AG04450 (cell line): ENCODE measurements at regions not wholly inside any gene's neighbourhood (a gene's known extent, or its start where the extent isn't known, plus 50 kb on each side); places are given as distances from the start of the nearest gene placed in this dataset.

Experiments
- CTCF ChIA-PET: fragments of 300-600, 350-600 bp; formaldehyde crosslinking; extraction: SDS; loops from one replicate; lab custom pipeline; 2022; ENCODE audit warnings: antibody characterized with exemption, inconsistent platforms; lab: Charles Lee
- POLR2A ChIA-PET: fragments of 350-600 bp; formaldehyde crosslinking; extraction: SDS; loops from one replicate; lab custom pipeline; 2021; ENCODE audit warnings: antibody characterized with exemption, inconsistent platforms; lab: Yijun Ruan, JAX
- DNase-seq: peaks from one replicate; pipeline ENCODE4 v3.0.0-alpha.2; 2011; ENCODE audit warnings: low read depth, low spot score
- H3K27ac ChIP-seq: one replicate; pipeline ENCODE4 v1.5.1; 2012; ENCODE audit warnings: low read depth, low read length, control low read depth
- H3K27me3 ChIP-seq: one replicate; pipeline ENCODE4 v1.6.0; 2012; ENCODE audit warnings: low read length; ENCODE audit not compliant: control insufficient read depth, insufficient read depth
- H3K4me3 ChIP-seq: 2 replicates; pipeline ENCODE4 v1.5.1; 2011; ENCODE audit warnings: mild to moderate bottlenecking, low read depth, low read length, control low read depth
- H3K9me3 ChIP-seq: 2 replicates; pipeline ENCODE4 v1.5.1; 2012; ENCODE audit warnings: low read length; ENCODE audit not compliant: control insufficient read depth, insufficient read depth
- TF ChIP-seq, protein P1 (sequence below): IDR thresholded peaks from 2 replicates; pipeline ENCODE4 v1.5.1; 2011; ENCODE audit warnings: low read depth, low read length, control low read depth, inconsistent platforms

DNA sequence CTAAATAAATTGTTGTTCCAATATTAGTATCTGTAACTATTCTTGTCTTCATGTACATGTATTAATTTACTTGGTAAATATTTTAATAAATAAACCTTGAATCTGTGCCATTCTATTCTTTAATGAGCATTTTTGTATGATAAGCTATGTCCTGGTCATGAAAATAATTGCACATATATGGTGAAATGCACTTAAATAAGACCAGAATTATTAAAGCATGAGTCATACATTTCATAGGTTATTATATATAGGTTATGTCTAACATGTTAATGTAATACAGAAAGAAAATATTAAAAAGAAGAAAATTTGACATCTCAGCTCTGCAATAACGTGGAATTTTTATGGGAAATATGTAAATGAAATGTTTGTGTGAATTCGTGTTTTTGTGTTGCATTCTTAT lies 1168.1 kb downstream of the TAF11L14 start:
- no peak for DNase-seq
- ChIA-PET POLR2A (no interaction called here), CTCF (no interaction called here)
- peaks cover 14% of the 10 kb centered on the region for H3K9me3 ChIP-seq
- no peak overlapping the region for H3K27ac ChIP-seq
- H3K4me3 ChIP-seq = no peak overlapping the region
- TF ChIP-seq, protein P1, sequence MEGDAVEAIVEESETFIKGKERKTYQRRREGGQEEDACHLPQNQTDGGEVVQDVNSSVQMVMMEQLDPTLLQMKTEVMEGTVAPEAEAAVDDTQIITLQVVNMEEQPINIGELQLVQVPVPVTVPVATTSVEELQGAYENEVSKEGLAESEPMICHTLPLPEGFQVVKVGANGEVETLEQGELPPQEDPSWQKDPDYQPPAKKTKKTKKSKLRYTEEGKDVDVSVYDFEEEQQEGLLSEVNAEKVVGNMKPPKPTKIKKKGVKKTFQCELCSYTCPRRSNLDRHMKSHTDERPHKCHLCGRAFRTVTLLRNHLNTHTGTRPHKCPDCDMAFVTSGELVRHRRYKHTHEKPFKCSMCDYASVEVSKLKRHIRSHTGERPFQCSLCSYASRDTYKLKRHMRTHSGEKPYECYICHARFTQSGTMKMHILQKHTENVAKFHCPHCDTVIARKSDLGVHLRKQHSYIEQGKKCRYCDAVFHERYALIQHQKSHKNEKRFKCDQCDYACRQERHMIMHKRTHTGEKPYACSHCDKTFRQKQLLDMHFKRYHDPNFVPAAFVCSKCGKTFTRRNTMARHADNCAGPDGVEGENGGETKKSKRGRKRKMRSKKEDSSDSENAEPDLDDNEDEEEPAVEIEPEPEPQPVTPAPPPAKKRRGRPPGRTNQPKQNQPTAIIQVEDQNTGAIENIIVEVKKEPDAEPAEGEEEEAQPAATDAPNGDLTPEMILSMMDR = no peak
- no peaks in the 10 kb centered on the region for H3K27me3 ChIP-seq

DNA sequence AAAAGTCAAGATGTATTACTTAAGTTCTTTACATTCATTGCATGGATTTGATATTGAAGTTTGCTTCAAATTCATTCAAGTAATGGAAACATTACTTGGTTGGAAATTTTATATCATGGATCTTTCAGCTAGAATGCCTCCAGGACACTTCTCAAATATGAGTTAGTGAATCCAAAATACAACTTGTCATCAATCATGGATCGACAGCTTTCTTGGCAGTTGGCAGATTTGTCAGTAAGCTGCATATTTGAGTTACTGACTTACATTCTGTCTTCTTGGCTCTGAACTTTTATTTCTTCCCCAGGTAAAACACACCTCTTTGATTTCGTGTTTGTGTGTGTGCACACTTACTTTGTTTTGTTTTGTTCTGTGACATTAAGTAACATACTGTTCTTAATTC lies 1171.1 kb downstream of the TAF11L14 start:
- Histone ChIP-seq H3K9me3 (peaks cover 7% of the 10 kb centered on the region; the same call in 1 of the 2 replicates), H3K27me3 (no peaks in the 10 kb centered on the region), H3K27ac (no peak overlapping the region), H3K4me3 (no peak overlapping the region)
- ChIA-PET POLR2A (no interaction called here), CTCF (no interaction called here)
- no peak for DNase-seq
- TF ChIP-seq, protein P1 = no peak

DNA sequence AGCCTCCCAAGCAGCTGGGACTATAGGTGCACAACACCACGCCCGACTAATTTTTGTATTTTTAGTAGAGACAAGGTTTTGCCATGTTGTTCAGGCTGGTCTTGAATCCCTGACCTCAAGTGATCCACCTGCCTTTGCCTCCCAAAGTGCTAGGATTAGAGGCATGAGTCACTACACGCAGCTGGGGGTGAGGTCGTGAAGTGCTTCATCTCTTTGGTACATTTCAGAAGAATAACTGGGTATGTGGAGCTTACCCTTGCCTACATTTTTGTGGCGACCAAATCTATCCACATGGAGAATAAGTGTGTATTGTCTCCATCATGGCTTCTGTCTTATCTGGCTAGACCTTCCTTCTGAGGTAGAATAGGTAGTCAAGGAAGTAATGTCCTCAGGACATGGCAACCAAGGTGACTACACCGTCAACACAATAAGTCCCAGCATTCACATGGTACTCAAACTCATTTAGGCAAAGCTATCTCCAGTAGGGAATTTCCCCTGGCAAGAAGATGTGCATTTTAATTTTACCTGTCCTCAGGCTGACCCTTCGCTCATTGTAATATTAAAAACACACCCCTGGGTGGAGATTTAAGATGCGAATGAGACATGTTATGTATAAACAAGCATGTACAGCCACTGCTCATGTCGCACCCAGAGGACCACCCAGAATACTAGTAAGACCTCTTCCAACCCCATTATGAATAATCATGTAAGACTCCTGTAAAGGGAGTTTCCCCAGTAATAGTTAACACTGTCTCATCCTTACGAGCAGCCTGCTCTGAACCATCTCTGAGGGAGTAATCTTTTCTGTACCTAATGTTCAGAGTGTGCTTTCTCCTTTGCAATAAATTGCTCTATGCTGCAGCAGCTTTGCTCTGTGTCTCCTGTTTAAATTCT lies 1173.2 kb downstream of the TAF11L14 start:
- ChIA-PET CTCF (no interaction called here), POLR2A (no interaction called here)
- no peaks in the 10 kb centered on the region for H3K27me3 ChIP-seq
- no peak overlapping the region for H3K4me3 ChIP-seq
- TF ChIP-seq, protein P1 = no peak
- H3K27ac ChIP-seq = no peak overlapping the region
- DNase-seq = no peak
- H3K9me3 ChIP-seq = 0 out of 2 replicates have a peak, but pooled peaks cover 2% of the 10 kb centered on the region

DNA sequence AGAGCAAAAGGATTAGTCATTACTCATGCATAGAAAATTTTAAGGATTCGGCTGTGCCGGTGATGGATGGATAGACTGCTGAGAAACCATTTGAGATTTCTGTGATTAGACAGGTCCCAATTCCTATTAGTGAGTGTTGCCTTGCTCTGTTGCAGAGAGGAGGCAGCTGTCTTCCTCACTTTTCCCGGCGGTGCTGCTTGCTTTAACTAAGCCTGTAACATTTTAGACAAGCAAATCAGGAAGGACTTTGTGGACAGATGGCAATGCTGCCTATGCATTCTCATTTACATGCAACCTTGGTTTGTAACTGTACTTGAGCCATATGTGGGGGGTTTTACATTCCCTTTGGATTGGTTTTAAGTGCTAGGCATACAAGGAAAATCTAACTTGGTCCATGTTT lies 1176.3 kb downstream of the CDH18 start:
- Histone ChIP-seq H3K27ac (no peak overlapping the region), H3K27me3 (no peaks in the 10 kb centered on the region), H3K9me3 (peaks cover 2% of the 10 kb centered on the region; the same call in 1 of the 2 replicates), H3K4me3 (no peak overlapping the region)
- DNase-seq = no peak
- TF ChIP-seq, protein P1 = no peak
- POLR2A ChIA-PET = no interaction called here
- CTCF ChIA-PET = no interaction called here

DNA sequence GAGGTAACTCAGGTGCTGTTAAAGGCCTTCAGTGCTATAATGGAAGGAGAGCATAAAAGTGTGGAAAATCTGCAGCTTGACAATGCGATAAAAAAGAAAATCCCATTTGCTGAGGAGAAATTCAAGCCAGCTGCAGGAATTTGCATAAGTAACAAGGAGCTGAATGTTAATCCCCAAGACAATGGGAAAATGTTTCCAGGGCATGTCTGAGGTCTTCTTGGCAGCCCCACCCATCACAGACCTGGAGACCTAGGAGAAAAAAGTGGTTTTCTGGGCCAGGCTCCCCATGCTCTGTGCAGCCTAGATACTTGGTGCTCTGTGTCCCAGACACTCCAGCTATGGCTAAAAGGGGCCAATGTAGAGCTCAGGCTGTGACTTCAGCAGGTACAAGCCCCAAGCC lies 1159.6 kb downstream of the CDH18 start:
- CTCF ChIA-PET = no interaction called here
- Histone ChIP-seq H3K27me3 (no peaks in the 10 kb centered on the region), H3K27ac (no peak overlapping the region), H3K9me3 (peaks cover 13% of the 10 kb centered on the region), H3K4me3 (no peak overlapping the region)
- POLR2A ChIA-PET = no interaction called here
- TF ChIP-seq, protein P1 = no peak
- no peak for DNase-seq
